ENCODE measurements at regions not wholly inside any gene's neighbourhood (a gene's known extent, or its start where the extent isn't known, plus 50 kb on each side); places are given as distances from the start of the nearest gene placed in this dataset.

DNA sequence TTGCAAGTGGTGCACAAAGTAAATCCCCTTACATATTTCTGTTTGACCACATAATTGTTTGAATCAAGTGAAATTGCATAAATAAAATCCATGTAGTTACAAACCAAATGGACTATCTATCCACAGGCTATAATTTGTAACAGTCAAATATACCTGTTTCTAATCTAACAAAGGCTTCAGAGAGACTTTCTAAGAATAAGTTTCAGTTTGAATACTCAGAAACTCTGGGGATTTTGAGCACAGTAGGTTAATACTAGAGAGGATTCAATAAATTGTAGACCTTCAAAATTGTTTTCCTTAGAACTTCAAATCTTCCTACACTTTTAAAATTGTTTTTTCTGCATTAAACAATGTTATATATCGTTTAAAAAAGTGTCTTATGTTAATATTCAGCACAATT lies 1250.1 kb downstream of the NLGN4X start:
- TF ChIP-seq CTCF (IDR thresholded peaks at IDR 0.05; ENCODE audit: extremely low read depth in 1 of 2, insufficient read depth in 1 of 2, low read depth in 1 of 2, low read length in 2 of 2) (no peak), FOS (IDR thresholded peaks at IDR 0.05; ENCODE audit: borderline replicate concordance, insufficient read depth, low read length) (no peak), EZH2 (IDR thresholded peaks at IDR 0.05; ENCODE audit: borderline replicate concordance, low read depth, low read length, severe bottlenecking) (no peak)
